ENCODE measurements at regions not wholly inside any gene's neighbourhood (a gene's known extent, or its start where the extent isn't known, plus 50 kb on each side); places are given as distances from the start of the nearest gene placed in this dataset.

DNA sequence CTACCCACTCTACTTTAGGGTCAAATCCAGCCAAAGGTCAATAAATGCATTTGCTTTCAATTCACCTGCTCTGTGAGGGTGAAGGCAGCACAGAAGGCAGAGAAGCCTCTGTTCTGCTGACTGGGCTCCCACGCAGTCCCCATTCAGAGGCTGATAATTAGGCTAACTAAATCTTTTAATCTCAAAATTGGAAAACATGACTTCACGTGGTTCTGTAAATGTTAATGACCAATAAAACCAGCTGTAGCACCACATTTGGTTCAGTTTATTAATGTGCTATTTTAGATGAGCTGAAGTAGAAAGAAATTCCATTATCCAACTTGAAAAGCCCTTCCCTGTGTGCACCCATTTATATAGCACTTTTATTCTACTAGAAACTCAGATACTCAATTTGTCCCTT is 310.6 kb downstream of the C1D start:
- H3K4me3 ChIP-seq (ENCODE audit: low read depth, low read length): no peak overlapping the region
- TF ChIP-seq, protein P1, sequence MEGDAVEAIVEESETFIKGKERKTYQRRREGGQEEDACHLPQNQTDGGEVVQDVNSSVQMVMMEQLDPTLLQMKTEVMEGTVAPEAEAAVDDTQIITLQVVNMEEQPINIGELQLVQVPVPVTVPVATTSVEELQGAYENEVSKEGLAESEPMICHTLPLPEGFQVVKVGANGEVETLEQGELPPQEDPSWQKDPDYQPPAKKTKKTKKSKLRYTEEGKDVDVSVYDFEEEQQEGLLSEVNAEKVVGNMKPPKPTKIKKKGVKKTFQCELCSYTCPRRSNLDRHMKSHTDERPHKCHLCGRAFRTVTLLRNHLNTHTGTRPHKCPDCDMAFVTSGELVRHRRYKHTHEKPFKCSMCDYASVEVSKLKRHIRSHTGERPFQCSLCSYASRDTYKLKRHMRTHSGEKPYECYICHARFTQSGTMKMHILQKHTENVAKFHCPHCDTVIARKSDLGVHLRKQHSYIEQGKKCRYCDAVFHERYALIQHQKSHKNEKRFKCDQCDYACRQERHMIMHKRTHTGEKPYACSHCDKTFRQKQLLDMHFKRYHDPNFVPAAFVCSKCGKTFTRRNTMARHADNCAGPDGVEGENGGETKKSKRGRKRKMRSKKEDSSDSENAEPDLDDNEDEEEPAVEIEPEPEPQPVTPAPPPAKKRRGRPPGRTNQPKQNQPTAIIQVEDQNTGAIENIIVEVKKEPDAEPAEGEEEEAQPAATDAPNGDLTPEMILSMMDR (IDR thresholded peaks at IDR 0.05; ENCODE audit: insufficient read depth, low read depth, low read length, missing control alignments): no peak
- no peak for DNase-seq (ENCODE audit: low read depth)

DNA sequence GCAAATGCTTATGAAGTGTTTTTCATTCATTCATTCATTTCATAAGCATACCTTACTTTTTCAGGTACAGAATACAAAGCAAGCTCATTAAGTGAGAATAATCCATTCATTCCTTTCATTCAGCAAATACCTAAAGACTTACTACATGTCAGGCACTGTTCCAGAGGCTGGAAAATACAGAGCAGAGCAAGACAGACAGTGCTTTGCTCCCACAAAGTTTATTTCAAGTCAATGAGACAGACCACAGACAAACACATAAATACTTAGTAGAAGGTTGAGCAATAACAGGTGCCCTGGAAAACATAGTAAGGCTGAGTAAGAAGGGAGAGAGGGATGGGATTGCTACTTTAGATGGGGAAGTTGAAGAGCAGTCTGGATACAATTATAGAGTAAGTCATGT is 309.8 kb downstream of the C1D start:
- DNase-seq (ENCODE audit: low read depth): no peak
- TF ChIP-seq, protein P1 (IDR thresholded peaks at IDR 0.05; ENCODE audit: insufficient read depth, low read depth, low read length, missing control alignments): no peak
- H3K4me3 ChIP-seq (ENCODE audit: low read depth, low read length): no peak overlapping the region

DNA sequence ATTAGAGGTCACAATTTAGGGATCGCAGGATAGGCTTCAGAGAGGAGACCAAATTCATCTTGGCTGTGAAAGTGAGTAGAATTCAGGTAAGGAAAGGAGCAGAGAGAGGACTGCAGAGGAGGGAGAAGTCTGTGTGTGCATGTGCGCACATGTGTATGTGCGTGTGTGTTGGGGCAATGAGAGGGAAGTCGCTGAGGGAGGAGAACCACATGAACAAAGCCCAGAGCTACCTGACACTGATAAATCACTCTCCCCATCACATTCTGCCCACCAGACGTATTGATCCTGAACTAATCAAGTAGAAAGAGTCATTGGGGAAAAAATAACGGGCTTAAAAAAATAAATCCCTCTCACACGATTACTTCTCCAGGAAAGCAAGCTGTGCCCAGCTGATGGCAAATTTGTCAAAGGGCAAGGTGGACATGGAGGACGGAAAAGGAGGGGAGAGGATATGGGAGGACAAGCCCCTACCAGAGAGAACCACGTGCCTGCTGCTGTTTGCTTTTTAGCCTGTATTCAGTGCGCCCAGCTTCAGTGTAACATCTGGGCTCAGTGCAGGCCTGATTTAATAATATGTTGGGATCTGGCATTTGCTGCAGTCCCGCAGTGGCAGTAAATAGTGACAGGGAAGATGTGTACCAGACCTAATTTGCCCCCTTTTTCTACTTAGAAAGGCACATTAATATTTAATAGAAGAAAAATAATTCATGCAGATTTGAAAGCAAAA is 307.5 kb downstream of the C1D start:
- no peak for DNase-seq (ENCODE audit: low read depth)
- TF ChIP-seq, protein P1 (IDR thresholded peaks at IDR 0.05; ENCODE audit: insufficient read depth, low read depth, low read length, missing control alignments): no peak

DNA sequence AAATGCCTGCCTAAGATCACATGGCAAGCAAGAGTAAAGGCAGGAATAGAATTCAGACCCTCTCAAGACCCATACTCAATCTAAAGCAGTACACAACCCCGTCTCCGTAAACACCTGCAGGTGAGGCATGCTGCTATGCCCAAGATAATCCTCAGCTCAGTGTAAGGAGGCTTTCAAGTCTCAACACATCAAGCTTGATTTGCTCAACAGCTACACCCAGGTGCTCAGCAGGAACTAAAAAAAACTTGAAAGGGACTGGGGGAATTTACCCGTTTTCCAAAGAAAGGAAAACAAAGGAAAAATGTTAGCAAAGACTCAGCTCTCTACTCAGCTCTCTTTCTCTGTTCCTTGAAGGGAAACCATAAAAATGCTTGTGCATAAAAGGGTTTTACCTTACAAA is 301.8 kb downstream of the C1D start:
- no peak overlapping the region for H3K4me3 ChIP-seq (ENCODE audit: low read depth, low read length)
- no peak for DNase-seq (ENCODE audit: low read depth)
- TF ChIP-seq, protein P1 (IDR thresholded peaks at IDR 0.05; ENCODE audit: insufficient read depth, low read depth, low read length, missing control alignments): no peak

More for the DNA sequence above, 307.5 kb downstream of the C1D start:
- H3K4me3 ChIP-seq (ENCODE audit: low read depth, low read length): no peak overlapping the region

DNA sequence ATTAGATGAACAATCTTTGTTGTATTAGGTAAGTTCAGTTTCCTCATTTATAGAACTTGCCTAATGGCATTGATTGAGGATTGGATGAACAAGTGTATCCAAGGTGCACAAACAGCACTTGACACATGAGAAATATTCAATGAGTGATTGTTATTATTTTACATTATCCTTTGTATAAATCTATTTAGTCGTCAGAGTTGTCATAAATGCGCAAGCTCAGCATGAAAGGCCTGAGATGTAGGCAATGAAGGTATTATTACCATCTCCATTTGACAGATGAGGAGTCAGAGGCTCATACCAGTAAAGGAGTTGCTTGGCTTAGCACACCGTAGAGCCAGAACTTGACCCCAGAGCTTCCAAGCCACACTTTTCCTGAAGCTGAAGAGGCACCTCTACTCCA is 291.4 kb downstream of the C1D start:
- TF ChIP-seq, protein P1 (IDR thresholded peaks at IDR 0.05; ENCODE audit: insufficient read depth, low read depth, low read length, missing control alignments): no peak
- H3K4me3 ChIP-seq (ENCODE audit: low read depth, low read length): no peak overlapping the region
- DNase-seq (ENCODE audit: low read depth): no peak

DNA sequence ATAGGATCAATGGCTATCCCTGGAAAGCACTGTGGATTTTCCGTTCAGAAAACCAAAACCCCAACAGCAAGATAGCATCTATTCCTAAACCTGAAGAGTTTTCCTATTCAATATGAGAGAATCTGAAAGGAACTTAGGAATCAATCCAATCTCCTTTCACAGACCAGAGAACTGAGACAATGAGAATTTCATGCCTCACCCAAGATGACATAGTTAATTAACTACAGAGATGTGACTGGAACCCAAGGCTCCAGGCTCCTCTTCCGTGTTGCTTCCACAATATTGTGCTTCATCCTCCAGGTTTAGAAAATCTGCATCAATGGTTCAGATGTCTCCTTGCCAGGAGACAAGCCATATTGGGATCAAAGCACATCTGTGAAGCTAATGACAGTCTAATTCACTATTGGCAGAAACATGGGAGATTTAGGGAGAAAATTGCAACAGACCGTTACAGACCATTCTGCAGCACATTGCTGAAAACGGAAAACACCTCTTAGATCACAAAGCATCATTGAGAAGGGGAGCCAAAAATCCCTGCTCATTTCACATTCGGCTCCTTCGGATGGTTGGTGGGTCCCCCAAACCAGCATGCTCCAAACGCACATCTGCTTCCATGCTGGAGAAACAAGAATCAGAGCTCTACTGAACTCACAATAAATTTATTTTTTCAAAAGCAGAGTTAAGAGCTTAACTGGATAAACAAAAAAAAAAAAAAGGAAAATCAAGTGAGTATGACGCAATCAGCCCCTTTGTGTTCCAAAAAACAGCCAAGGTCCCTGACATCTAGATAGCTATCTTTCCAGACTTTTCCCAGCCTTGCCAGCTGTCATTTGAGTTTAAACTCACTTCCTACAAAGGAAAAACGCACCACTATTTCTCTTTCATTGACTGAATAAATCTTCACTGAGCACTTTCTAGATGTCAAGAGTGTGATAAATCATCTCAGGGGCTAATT is 290.3 kb downstream of the C1D start:
- TF ChIP-seq, protein P1 (IDR thresholded peaks at IDR 0.05; ENCODE audit: insufficient read depth, low read depth, low read length, missing control alignments): no peak

More for the DNA sequence above, 290.3 kb downstream of the C1D start:
- no peak overlapping the region for H3K4me3 ChIP-seq (ENCODE audit: low read depth, low read length)
- no peak for DNase-seq (ENCODE audit: low read depth)

Data from GM12865 (cell line).